IPS DF 4.7 (cell line): ENCODE measurements at regions not wholly inside any gene's neighbourhood (a gene's known extent, or its start where the extent isn't known, plus 50 kb on each side); places are given as distances from the start of the nearest gene placed in this dataset.
"Not testable (repeated sequence)": the region's sequence is repeated elsewhere in the genome, so short reads cannot be mapped to it uniquely, and the experiment has no call there.

Source experiments
- DNase-seq: peaks from one replicate; pipeline ENCODE4 v3.0.0-alpha.2; 2013; ENCODE audit warnings: low spot score; ENCODE audit errors: extremely low read depth

DNA sequence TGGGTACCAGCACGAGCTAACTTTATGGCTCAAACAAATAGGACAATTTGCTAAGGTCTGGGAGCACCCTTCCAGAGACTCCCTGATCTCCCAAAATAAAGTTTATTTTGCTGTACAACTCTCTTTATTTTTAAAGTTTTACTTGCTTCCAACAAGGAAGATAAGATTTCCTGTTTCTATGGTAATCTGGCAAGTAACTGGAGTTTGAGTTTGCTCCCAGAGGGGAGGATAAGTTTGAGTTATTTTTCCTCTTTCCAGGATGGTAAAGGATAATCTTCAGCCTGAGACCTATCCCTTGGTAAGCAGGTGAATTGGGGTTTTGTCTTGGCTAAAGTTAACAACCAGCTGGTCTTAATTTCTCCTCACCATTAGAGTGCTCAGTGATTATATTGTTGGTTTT lies 1019.4 kb upstream of the ALCAM start:
- DNase-seq: no peak

DNA sequence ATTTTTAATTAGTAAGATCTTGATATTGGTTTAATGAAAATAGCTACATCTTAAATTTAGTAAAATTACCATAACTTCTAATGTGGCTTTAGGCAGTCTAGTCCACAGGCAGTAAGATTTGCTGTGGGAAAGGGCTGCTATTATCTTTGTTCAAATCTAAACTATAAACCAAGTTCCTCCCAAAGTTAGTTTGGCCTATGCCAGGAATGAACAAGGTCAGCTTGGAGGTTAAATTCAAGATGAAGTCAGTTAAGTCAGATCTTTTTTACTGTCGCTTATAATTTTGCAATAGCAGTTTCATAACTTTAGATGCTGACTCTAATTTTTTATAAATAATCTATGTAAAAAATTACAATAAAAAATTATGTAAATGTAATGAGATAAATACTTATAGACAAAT lies 1016.9 kb upstream of the ALCAM start:
- DNase-seq: no peak

DNA sequence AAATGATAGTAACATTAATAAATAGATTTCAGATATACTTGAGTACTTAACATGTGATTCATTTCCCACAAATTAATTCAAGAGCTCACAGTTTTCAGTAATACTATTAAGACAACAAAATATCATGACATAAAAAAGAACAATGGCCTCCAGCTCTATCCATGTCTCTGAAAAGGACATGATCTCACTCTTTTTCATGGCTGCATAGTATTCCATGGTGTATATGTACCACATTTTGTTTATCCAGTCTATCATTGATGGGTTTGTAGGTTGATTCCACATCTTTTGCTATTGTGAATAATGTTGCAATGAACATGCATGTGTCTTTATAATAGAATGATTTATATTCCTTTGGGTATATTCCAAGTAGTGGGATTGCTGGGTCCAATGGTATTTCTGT lies 1012.8 kb upstream of the ALCAM start:
- no peak for DNase-seq

DNA sequence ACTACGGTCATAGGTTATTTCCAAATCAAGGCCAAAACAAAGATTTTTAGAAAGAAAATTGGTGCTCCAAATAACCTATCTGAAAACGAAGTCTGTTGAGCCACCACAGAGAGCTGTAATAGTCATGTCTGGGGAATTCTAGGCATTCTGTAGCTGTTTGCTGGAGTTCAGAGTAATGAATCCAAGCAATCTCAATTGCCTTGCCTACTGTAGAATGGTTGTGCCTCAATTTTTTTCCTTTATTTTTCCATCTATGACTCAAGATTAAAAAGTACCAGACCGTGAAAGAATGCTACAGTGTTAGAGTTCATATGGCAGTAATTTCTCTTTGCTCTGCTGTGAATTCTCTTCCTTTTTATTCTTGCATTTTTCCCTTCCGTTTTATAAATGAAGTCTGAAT lies 1007.2 kb upstream of the ALCAM start:
- DNase-seq: peak; percentile 2

DNA sequence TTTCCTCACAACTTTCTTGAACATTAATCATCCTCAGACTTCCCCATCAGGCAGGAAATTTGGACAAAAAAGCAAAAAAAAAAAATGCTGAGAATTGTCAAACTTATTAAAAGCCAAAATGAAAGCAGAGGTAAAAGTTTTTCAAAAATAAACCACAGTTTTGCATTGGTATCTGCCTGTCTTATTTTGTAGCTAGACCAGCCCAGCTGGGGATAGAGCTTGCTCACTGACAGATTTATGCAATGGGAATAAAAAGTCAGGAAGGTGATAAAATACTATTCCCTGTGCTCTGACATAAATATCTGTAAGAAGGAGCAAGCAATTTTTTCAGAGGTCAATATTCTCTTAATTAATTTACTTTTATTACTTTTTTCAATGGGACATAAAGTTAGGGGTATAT lies 1006.7 kb upstream of the ALCAM start:
- no peak for DNase-seq

DNA sequence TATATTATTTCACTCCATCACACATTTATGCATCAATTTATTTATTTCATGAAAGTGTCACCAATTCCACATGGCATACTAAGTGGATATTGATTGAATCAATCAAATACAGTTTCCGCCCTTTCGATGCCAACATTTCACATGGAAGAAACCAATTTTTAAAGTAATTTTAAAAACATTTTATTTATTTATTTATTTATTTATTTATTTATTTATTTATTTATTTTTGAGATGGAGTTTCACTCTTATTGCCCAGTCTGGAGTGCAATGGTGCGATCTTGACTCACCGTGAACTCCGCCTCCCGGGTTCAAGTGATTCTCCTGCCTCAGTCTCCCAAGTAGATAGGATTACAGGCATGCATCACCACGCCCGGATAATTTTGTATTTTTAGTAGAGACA lies 1005.0 kb upstream of the ALCAM start:
- DNase-seq: not testable (repeated sequence)

DNA sequence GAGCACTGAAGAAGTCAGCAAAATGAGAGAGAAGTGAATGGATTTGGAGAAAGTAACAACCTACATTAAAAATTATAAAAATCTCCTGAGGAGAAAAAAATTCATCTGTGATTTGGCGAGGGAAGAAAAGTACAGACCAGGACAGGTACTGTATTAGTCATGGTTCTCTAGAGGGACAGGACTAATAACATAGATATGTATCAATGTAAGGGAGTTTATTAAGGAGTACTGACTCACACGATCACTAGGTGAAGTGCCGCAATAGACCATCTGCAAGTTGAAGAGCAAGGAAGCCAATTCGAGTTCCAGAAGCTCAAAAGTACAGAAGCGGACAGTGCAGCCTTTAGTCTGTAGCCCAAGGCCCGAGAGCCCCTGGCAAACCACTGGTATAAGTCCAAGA lies 1004.4 kb upstream of the ALCAM start:
- DNase-seq: no peak

DNA sequence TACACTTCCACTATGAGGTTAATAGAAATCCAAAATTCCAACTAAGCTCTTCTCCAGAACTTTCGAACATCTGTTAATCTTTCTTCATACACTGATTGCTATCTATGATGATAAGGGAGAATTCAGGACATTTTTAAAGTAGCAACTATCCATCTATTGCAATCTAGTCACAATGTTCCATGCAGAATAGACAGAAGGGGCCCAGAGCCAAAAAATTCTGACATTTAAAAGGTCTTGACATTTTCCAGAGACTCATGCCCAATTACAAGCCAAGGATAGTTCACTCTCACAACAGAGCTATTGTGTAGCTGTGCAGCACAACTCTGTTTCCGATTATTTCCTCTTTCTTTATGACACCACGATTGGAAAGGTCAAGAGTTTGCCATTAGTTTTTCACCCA lies 999.7 kb upstream of the ALCAM start:
- DNase-seq: no peak

DNA sequence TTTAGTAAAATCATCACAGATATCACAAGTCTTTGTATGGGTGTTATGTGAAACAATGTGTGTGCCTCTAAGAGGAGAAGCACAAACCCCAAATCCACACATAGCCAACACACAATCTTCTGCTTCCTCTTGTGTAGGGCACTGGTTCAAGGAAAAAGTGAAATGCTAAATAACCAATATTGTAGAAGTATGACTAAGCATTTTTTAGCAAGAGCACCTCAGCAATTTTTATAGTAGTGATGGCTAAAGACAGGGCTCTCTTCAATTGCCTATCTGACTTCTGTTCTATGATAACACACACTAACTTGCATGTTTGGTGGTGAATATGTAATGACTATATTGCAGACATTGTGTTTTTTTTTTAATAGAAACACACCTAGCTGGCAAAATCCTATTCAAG lies 997.9 kb upstream of the ALCAM start:
- no peak for DNase-seq

DNA sequence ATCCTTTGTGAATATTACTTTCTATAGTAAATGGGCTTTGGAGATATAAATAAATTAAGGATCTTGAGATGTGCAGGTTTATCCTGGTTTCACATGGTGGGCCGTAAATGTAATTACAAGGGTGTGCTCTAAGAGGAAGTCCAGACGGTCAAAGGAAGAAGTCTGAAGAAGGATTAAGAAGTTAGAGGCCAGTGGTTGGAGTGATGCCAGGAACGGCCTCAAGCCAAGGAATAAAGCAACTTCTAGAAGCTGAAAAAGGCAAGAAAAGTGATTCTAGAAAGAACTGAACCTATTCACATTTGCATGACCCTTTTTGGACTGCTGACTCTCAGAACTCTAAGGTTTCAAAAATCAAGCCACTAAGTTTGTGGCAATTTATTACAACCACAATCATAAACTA lies 981.3 kb upstream of the ALCAM start:
- DNase-seq: no peak

DNA sequence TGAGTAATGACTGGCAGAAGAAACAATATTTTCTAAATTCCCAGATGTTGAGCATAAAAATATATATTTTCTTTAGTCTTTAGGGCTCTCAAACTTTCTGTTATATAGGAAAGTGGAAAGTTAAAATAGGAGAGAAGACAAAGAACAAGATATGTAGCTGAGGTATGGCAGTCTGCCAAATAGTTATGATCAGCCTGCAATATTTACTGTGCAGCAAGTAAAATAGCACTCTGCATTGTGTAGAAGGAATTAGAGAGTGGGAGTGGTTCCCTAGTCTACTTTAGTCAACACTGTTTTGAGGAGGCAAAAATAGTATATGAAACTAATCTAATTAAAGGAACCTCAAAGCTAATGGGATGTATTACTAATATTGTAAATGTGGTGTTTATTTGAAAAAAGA lies 978.1 kb upstream of the ALCAM start:
- DNase-seq: no peak

DNA sequence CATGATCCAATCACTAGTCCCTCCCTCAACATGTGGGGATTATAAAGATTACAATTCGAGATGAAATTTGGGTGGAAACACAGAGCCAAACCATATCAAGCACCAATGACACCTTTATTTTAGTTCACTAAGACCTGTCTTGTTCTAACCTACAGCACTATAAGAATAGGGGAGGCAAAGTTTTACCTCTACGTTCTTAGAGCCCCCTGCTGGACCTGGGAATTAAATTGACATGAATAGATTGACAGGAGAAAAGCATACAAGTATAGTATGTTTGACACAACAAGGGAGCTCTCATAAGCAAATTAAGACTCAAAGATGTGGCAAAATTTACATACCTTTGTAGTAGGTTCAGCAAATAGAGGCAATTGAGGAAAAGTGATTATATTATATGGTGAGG lies 974.4 kb upstream of the ALCAM start:
- no peak for DNase-seq

DNA sequence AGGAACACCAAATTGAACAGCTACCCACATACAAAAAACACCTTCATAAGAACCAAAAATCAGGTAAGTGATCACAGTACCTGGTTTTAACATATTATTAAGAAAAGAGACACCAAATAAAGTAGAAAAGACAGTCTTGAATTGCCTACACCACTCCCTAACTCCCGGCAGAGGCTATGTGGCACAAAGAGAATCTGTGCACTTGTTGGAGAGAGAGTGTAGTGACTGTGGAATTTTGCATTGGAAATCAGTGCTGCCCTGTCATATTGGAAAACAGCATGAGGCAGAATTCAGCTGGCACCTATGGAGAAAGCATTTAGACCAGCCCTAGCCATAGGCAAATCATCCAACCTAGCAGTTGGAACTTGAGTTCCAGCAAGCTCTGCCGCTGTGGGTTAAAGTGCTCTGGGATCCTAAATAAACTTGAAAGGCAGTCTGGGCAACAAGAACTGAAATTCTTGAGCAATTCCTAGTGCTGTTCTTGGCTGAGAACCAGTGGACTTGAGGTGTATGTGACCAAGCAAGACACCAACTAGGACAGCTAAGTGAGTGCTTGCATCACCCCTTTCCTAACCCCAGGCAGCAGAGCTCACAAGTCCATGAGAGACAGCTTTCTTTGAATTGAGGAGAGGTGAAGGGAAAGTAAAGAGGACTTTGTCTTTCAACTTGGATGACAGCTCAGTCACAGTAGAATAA lies 969.6 kb upstream of the ALCAM start:
- DNase-seq: no peak

DNA sequence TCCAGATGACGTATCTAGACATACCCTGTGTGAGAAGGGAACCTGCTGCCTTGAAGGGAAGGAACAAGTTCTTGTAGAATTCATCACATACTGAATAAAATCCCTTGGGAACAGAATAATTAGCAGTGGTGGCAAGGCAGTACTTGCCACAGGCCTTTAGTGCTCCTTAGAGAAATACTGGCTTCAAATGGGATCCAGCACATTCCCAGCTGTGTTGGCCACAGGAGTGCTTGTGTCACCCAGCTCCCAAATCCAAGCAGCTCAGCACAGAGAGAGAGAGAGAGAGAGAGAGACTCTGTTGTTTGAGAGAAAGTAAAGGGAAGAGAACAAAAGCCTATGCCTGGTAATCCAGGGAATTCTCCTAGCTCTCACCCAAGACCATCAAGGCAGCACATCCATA lies 969.0 kb upstream of the ALCAM start:
- no peak for DNase-seq

DNA sequence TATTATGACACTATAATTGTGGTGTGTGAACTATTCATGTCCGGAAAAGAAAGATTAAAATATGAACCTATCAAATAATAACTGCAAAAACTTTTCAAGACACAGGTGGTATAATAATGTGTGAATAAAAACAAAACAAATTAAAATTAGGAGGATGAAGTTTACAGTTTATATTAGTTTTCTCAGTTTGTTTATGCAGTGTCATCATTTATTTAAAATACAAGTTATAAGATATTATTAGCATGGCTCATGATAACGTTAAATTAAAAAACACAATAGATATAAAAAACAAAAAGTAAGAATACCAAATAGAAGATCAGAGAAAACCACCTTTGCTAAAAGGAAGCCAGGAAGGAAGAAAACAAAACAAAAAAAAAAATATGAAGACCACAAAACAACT lies 963.8 kb upstream of the ALCAM start:
- DNase-seq: no peak

DNA sequence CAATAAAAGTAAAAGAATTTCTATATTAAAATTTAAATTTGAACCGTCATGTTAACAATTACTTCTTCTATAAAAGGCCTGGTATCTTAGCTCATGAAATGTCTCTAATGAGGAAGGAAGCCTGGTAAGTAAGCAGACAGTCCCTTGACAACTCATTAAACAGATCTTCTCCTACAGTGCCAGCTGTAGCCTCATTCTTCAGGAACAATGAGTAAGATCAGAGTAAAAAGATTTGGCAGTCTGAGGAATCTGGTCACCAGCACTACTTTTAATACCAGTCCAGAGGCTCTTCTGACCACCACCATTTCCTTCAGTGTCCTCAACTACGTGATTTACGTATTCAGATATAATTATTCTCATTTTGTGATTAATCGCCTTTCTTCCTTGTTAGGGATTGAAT lies 955.0 kb upstream of the ALCAM start:
- DNase-seq: no peak

DNA sequence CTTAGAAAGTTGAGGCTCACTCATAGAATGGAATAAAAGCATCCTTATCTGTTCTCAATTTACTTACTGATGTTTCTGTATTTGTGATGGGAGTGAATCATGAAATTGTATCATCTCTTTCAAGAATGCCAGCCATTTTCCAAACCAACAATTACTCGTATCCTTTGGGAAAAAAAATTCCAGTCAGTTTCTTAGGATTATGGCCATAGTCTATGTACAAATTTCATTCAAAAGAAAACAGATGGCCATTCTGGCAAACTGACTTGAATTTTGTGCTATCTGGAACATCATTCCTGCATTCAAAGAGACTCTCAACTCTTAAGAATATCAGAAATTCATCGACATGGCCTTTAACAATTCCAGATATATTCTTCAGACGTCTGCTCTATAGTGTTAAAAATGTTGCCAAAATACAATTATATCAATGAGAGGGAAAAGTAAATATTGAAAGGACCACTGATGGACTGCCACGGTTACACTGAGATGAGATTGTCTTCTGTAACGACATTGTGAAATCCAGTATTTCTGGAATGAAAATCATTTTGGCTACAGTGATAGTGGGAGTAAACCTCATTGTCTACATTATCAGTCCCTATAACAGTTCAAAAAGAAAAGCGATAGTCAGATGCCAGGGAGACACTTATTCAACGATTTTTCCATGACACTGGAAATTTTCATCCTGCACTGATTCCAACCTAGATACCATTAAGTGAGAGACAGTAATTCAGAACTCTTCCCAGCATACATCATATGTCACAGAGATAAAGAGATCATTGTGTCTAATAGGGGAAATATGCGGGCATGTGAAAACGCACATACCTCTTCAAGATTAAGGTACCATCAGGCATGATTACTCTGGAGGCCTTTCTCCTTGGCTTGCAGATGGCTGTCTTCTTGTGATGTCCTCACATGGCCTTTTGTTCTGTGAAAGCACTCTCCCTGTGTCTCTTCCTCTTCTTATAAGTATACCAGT lies 953.8 kb upstream of the ALCAM start:
- DNase-seq: no peak

DNA sequence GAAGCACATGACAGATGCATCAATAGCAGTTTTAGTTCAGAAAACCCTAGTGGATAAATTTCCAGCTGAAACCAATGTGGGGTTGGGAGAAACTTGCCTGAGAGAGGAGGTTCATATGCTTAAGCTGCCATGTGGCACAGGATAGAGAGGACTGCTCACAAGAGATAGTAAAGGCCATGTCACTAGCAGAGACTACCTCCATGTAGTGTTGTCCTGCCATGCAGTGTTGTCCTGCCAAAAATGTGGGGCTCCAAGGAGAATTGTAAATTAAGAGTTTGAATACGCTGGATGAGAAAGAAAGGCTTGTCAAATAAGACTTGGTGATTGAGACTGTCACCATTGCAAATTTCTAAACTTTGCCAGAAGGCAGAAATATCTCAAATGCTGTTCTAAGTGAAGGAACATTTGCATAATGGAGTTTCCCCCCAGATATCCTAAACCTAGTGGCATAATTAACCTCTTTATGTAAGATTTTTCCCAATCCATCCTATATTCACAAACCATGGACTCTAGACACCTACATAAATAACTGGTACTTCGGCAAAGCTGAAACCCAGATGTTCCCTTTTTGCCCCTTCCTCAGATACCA lies 938.3 kb upstream of the ALCAM start:
- DNase-seq: no peak

DNA sequence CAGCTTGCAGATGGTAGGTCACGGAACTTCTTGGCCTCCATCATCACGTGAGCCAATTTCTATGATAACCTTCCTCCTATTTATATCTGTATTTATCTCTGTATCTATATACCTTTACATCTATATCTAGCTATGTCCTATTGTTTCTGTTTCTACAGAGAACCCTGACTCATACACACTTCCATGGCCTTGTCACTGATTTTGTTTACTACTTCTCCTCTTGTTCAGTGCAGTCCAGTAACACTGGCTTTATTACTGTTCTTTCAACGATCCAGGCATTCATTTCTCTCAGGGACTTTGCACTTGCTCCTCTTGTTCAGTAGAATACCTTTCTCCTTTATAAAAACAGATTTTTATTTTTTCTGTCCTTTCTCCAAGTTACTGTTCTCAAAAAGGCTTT lies 937.0 kb upstream of the ALCAM start:
- DNase-seq: no peak

DNA sequence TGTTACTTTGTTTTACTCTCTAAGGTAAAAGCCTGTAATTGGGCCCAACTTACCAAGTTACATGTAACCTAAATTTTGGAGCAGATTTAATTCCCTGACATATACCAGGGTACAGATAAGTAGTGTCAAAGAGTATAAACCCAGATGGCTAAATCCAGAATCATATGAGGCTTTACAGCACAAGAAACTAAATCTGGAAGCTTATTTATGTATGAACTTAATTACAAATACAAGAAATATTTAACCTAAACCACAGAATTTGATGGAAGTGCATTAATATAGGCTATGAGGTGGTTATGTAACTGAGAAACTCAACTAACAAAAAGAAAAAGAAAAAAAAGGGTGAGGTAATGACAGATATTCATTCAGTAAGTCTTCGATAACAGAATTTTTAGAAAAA lies 930.2 kb upstream of the ALCAM start:
- DNase-seq: no peak

DNA sequence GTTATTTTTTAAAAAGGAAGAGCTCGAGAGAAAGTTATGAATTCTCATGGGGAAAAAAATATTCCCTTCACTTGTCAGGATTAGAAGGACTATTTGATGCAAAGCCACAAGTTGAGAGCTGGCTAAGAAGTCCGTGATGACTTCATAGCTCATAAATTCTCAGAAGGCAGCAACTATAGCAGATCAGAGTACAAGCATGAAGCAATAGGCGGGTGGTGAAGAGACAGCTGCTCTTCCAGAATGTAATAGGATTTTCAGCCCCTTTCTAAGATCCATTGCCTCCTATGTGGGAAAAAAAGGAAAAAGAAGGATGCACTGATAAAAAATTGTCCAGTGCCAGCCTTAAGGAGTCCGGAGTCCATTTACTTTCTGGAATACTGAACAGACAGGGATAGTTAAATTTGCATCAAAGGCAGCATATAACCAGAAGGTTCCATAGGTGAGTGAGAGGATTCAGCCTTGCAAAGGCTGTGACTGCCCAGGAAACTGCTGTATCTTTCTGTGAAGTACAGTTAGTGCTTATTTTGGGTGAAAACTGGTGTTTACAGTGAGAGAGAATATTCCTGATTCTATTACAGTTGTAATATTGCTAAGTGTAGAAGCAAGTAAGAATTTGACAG lies 929.5 kb upstream of the ALCAM start:
- no peak for DNase-seq

DNA sequence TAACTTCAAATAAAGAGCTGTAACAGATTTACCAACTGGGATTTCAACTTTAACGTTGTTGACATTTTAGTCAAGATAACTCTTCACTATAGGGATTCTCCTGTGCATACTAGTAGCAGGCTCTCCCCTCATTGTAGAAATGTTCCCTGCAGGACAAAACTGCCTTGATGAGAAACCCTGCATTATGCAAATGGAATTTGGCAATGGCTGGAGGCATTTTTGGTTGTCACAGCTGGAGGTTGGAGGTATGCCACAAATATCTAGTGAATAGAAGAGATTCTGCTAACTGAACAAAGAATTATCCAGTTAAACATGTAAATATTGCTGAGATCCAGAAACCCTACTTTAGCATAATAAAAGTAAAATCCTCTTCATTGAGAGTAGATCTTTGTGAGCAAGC lies 928.8 kb upstream of the ALCAM start:
- DNase-seq: no peak
